Esophagus squamous epithelium (tissue), 4 donors: ENCODE measurements at regions not wholly inside any gene's neighbourhood (a gene's known extent, or its start where the extent isn't known, plus 50 kb on each side); places are given as distances from the start of the nearest gene placed in this dataset.

Experiments used
- CTCF ChIP-seq, 6 experiments: fragments of 450-650 bp in 4 of 6; fragments of 200-600 bp in 2 of 6; sonication (generic) in 2 of 6; IDR thresholded peaks; one replicate each; pipeline ENCODE4 v1.5.1; 2016 to 2019; ENCODE audit warnings: antibody characterized with exemption in 6 of 6, mild to moderate bottlenecking in 4 of 6, moderate library complexity in 4 of 6
- POLR2A ChIP-seq, 4 donors: fragments of 450-650 bp; IDR thresholded peaks; one replicate each; pipeline ENCODE4 v1.6.1; 2017; ENCODE audit warnings: antibody characterized with exemption in 4 of 4, mild to moderate bottlenecking in 4 of 4, moderate library complexity in 3 of 4

- TF ChIP-seq POLR2A (IDR thresholded peaks at IDR 0.05) = no peak
- no peak for TF ChIP-seq CTCF (IDR thresholded peaks at IDR 0.05)
These were observed 115.3 kb upstream of the PLPPR1 start for GRCh38 chr9:100913257-100913656.
